GM23338 (cell line): ENCODE measurements at regions not wholly inside any gene's neighbourhood (a gene's known extent, or its start where the extent isn't known, plus 50 kb on each side); places are given as distances from the start of the nearest gene placed in this dataset.

Source experiments
- CREB1 ChIP-seq: fragments of 250-450 bp; sonication (Bioruptor Pico); IDR thresholded peaks from 2 replicates; pipeline ENCODE4 v1.5.0; 2020; ENCODE audit warnings: low read depth, mild to moderate bottlenecking, moderate library complexity
- CTCF ChIP-seq, 2 experiments: fragments of 200-600 bp in 1 of 2; sonication (generic) in 1 of 2; conservative IDR thresholded peaks; 2 replicates each; pipeline versions ENCODE4 v1.5.1 to v1.6.1; 2016 to 2017; ENCODE audit warnings: antibody characterized with exemption in 2 of 2, low read depth in 2 of 2, mild to moderate bottlenecking in 2 of 2, moderate library complexity in 1 of 2
- EZH2 ChIP-seq: fragments of 200-600 bp; sonication (generic); IDR thresholded peaks from one replicate; pipeline ENCODE4 v1.8.0; 2017; ENCODE audit warnings: antibody characterized with exemption, mild to moderate bottlenecking, low read depth; ENCODE audit not compliant: unreplicated experiment
- EZH2phosphoT487 ChIP-seq: fragments of 200-600 bp; sonication (generic); IDR thresholded peaks from one replicate; pipeline ENCODE4 v1.8.1; 2018; ENCODE audit warnings: antibody characterized with exemption; ENCODE audit not compliant: unreplicated experiment
- JUNB ChIP-seq: IDR thresholded peaks from one replicate; pipeline ENCODE4 v1.6.1; 2016; ENCODE audit warnings: antibody characterized with exemption; ENCODE audit not compliant: unreplicated experiment
- NANOG ChIP-seq: IDR thresholded peaks from 2 replicates; pipeline ENCODE4 v1.6.1; 2016; ENCODE audit warnings: antibody characterized with exemption, borderline replicate concordance
- POLR2AphosphoS5 ChIP-seq: IDR thresholded peaks from 2 replicates; pipeline ENCODE4 v1.6.1; 2016; ENCODE audit warnings: antibody characterized with exemption, low read depth
- REST ChIP-seq: IDR thresholded peaks from one replicate; pipeline ENCODE4 v1.6.1; 2018; ENCODE audit warnings: antibody characterized with exemption; ENCODE audit not compliant: unreplicated experiment
- STAT1 ChIP-seq: IDR thresholded peaks from one replicate; pipeline ENCODE4 v1.6.1; 2016; ENCODE audit warnings: antibody characterized with exemption; ENCODE audit not compliant: unreplicated experiment
- ZNF114 ChIP-seq: fragments of 250-450 bp; sonication (Bioruptor Pico); IDR thresholded peaks from 2 replicates; pipeline ENCODE4 v1.5.0; 2020; ENCODE audit warnings: mild to moderate bottlenecking, moderate library complexity
- ZNF331 ChIP-seq: fragments of 250-450 bp; sonication (Bioruptor Pico); IDR thresholded peaks from 2 replicates; pipeline ENCODE4 v1.5.0; 2020; ENCODE audit warnings: low read depth, mild to moderate bottlenecking, moderate library complexity

- no peak for TF ChIP-seq POLR2AphosphoS5
- no peak for TF ChIP-seq EZH2
- TF ChIP-seq CTCF (conservative IDR thresholded peaks at IDR 0.05; ENCODE audit: low read depth in 2 of 2): no peak
- no peak for TF ChIP-seq JUNB
- TF ChIP-seq EZH2phosphoT487: no peak
- TF ChIP-seq ZNF114 (CRISPR knock-in tag): no peak
- no peak for TF ChIP-seq REST
- TF ChIP-seq ZNF331 (CRISPR knock-in tag): no peak
- TF ChIP-seq NANOG: no peak
- TF ChIP-seq CREB1 (CRISPR knock-in tag): no peak
- TF ChIP-seq STAT1: no peak
Measured at GRCh38 chr6:137808836-137809315, 58.2 kb upstream of the TNFAIP3 start.
